Ovary (tissue), 3 donors: ENCODE measurements at regions not wholly inside any gene's neighbourhood (a gene's known extent, or its start where the extent isn't known, plus 50 kb on each side); places are given as distances from the start of the nearest gene placed in this dataset.

Experiments used
- CTCF ChIP-seq, 3 donors: fragments of 450-650 bp in 2 of 3; fragments of 200-600 bp in 1 of 3; IDR thresholded peaks; one replicate each; pipeline versions ENCODE4 v1.5.1 to v1.8.0; 2016 to 2022; ENCODE audit warnings: antibody characterized with exemption in 3 of 3, mild to moderate bottlenecking in 1 of 3
- POLR2A ChIP-seq: fragments of 450-650 bp; IDR thresholded peaks from one replicate; pipeline ENCODE4 v1.6.1; 2017; ENCODE audit warnings: antibody characterized with exemption, mild to moderate bottlenecking, moderate library complexity
- donor health status: DM: no; HTN: no; CAD: no.

GRCh38 chr15:62291262-62291661 lies 126.2 kb upstream of the C2CD4B start:
- TF ChIP-seq CTCF (IDR thresholded peaks at IDR 0.05) = no peak
- TF ChIP-seq POLR2A = no peak
